ENCODE measurements at regions not wholly inside any gene's neighbourhood (a gene's known extent, or its start where the extent isn't known, plus 50 kb on each side); places are given as distances from the start of the nearest gene placed in this dataset.

DNA sequence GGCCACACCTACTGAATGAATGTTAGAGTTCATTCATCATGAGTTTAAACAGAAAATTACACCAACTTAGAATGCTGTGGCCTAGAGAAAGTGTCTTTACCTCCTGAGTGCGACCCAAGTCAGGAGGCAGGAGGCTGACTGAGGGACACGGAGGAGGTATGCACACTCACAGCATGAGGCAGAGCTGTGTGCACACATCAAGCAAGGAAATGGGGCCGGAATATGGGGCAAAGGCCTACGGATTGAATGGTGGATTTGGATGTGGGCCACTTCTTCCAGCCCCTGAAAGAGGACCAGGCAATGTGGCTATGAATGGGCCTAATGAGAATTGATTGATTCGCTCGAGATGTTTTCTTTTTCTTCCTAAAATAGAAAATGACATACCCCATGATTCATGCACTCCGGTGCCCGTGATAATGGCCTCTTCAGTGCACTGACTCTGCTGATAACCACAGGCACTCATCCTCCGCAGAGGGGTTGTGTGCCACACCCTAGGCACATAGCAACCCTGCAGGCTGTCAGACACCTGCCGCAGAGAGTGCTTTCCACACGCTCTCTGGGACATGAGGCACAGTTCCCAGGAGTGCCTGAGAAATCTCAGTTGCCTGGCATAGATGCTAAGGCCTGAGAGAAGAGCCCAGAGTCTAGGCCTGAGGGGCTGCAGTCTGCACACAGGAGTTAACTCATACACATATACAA, 155.5 kb downstream of the GLUL start (continued):
- no peak for TF ChIP-seq CHD7 (IDR thresholded peaks at IDR 0.05; ENCODE audit: low read depth, low read length)
- TF ChIP-seq ATF7 (IDR thresholded peaks at IDR 0.05) = peak; percentile 95
- TF ChIP-seq LCOR (CRISPR knock-in tag; IDR thresholded peaks at IDR 0.05) = no peak
- no peak for TF ChIP-seq FOXA1 (IDR thresholded peaks at IDR 0.05; ENCODE audit: borderline replicate concordance)

All from K562 (cell line).